ENCODE measurements at regions not wholly inside any gene's neighbourhood (a gene's known extent, or its start where the extent isn't known, plus 50 kb on each side); places are given as distances from the start of the nearest gene placed in this dataset.

DNA sequence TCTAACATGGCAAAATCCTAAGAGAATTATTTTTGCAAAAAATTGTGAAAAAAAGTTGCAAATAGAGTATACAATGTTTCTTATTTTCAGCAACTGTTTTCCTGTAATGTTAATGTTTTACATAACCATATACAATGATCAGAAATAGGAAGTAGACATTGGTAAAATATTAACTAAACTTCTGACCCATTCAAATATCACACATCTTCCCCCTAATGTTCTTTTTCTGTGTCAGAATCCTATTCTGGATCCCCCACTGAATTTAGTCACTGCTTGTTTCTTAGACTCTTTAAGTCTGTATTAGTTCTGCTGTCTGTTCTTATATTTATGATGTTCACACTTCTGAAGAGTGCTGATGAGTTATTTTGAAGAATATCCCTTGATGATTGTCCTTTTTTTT, 62.0 kb downstream of the HFE start:
- POLR2A ChIA-PET = no interaction called here
- TF ChIP-seq PKNOX1 (IDR thresholded peaks at IDR 0.05) (no peak), NFRKB (IDR thresholded peaks at IDR 0.05) (no peak), LEF1 (IDR thresholded peaks at IDR 0.05; ENCODE audit: borderline replicate concordance) (no peak), BHLHE40 (IDR thresholded peaks at IDR 0.05; ENCODE audit: borderline replicate concordance) (no peak), SUZ12 (IDR thresholded peaks at IDR 0.05) (no peak)
- CTCF ChIA-PET = no interaction called here

DNA sequence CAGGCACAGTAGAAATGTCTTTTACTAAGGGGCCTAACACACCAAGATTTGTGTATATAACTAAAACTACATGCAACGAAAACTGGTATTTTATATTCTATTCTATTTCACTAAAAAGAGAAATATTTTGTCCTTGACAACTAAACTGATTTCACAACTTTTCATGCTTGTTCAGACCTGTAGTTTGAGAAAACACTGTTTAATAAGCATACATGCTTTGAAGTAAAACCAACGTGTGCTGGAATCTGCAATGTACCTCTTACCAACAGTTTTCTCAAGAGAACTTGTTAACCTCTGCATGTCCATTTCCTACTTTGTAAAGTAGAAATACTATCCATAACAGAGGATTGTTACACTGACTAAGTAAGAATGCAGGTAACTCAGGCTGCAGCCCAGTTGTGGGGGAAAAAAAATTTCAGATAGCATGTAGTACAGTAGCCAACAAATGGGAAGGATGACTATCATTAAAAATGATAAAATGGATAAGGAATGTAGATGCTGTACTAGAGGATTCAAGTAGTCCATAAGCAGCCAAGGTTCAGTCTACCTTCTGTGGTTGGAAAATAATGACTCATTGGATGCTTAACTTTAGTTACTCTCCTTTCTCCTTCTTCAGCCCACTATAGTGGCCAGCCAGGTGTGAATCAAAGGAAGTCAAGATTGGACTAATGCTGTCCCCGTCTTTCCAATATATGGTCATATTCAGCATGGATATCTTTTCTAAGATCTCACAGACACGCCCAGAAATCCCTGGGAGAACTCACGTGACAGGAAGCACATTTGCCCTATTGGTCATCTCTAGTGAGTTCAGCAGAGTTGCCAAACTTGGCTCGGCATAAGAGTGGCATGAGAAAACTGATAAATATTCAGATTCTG, 65.2 kb downstream of the HFE start:
- no peak for DNase-seq (ENCODE audit: extremely low spot score)
- ChIA-PET CTCF (no interaction called here), POLR2A (interaction anchor here (0.8 to 1.6 kb wide), 3 partner anchors 28 to 126 kb away, joined by 3 to 9 read pairs (median 3); a partner anchor contains a TSS)
- TF ChIP-seq SUZ12 (IDR thresholded peaks at IDR 0.05) = no peak
- TF ChIP-seq FOXA1 (IDR thresholded peaks at IDR 0.05) = no peak
- TF ChIP-seq SP1 (IDR thresholded peaks at IDR 0.05) = no peak
- no peak for TF ChIP-seq ZNF384 (IDR thresholded peaks at IDR 0.05)
- no peak for TF ChIP-seq L3MBTL2 (conservative IDR thresholded peaks at IDR 0.05)
- TF ChIP-seq TARDBP (IDR thresholded peaks at IDR 0.05) = no peak
- no peak for TF ChIP-seq ARNT (IDR thresholded peaks at IDR 0.05)
- TF ChIP-seq NFRKB (IDR thresholded peaks at IDR 0.05) = no peak

More for the DNA sequence above, 62.0 kb downstream of the HFE start:
- no peak for DNase-seq (ENCODE audit: extremely low spot score)

GRCh38 chr6:26155061-26155930, 68.1 kb downstream of the HFE start:
- ChIA-PET CTCF (no interaction called here), POLR2A (interaction anchor here (0.7 to 10.2 kb wide), 35 partner anchors 8 to 1710 kb away, joined by 3 to 822 read pairs (median 15); a partner anchor contains a TSS)
- TF ChIP-seq L3MBTL2 (conservative IDR thresholded peaks at IDR 0.05) = no peak
- TF ChIP-seq SP1 (IDR thresholded peaks at IDR 0.05) = no peak
- no peak for TF ChIP-seq CTBP1 (IDR thresholded peaks at IDR 0.05; ENCODE audit: borderline replicate concordance)
- TF ChIP-seq ARNT (IDR thresholded peaks at IDR 0.05) = no peak
- TF ChIP-seq PKNOX1 (IDR thresholded peaks at IDR 0.05) = no peak
- TF ChIP-seq BHLHE40 (IDR thresholded peaks at IDR 0.05; ENCODE audit: borderline replicate concordance) = no peak
- TF ChIP-seq ZNF384 (IDR thresholded peaks at IDR 0.05) = no peak
- TF ChIP-seq FOXA1 (IDR thresholded peaks at IDR 0.05) = no peak
- TF ChIP-seq TARDBP (IDR thresholded peaks at IDR 0.05) = no peak
- no peak for TF ChIP-seq ELF4 (IDR thresholded peaks at IDR 0.05)
- TF ChIP-seq SUZ12 (IDR thresholded peaks at IDR 0.05) = no peak
- no peak for TF ChIP-seq NFRKB (IDR thresholded peaks at IDR 0.05)
- no peak for TF ChIP-seq LEF1 (IDR thresholded peaks at IDR 0.05; ENCODE audit: borderline replicate concordance)
- no peak for TF ChIP-seq FOXM1 (IDR thresholded peaks at IDR 0.05; ENCODE audit: borderline replicate concordance)
- TF ChIP-seq HDGF (IDR thresholded peaks at IDR 0.05; ENCODE audit: borderline replicate concordance) = no peak
- no peak for TF ChIP-seq FOXK2 (IDR thresholded peaks at IDR 0.05)
- DNase-seq (ENCODE audit: extremely low spot score) = no peak

GRCh38 chr6:26156105-26156849, 69.0 kb downstream of the HFE start:
- ChIA-PET CTCF (interaction anchor here (0.7 to 1.1 kb wide), 2 partner anchors 22 to 91 kb away, joined by 3 read pairs; no protein-coding TSS in a partner anchor), POLR2A (interaction anchor here (0.8 to 10.2 kb wide), 45 partner anchors 9 to 1737 kb away, joined by 3 to 822 read pairs (median 10); a partner anchor contains a TSS)
- DNase-seq (ENCODE audit: extremely low spot score) = peak; percentile 88
- TF ChIP-seq CTBP1 (IDR thresholded peaks at IDR 0.05; ENCODE audit: borderline replicate concordance) (peak; percentile 66; the same call in 1 of the 2 replicates), ELF4 (IDR thresholded peaks at IDR 0.05) (peak; percentile 94; the same call in 1 of the 2 replicates), ARNT (IDR thresholded peaks at IDR 0.05) (peak; percentile 27; the same call in 1 of the 2 replicates), ZNF384 (IDR thresholded peaks at IDR 0.05) (no peak)

GRCh38 chr6:26156850-26157250, 69.6 kb downstream of the HFE start:
- POLR2A ChIA-PET = interaction anchor here (0.7 to 10.2 kb wide), 49 partner anchors 9 to 1736 kb away, joined by 3 to 822 read pairs (median 10); a partner anchor contains a TSS
- CTCF ChIA-PET = interaction anchor here (0.7 to 1.1 kb wide), 2 partner anchors 23 to 91 kb away, joined by 3 read pairs; no protein-coding TSS in a partner anchor
- DNase-seq (ENCODE audit: extremely low spot score) = peak; percentile 20
- TF ChIP-seq ELF4 (IDR thresholded peaks at IDR 0.05) (no peak), BHLHE40 (IDR thresholded peaks at IDR 0.05; ENCODE audit: borderline replicate concordance) (no peak), FOXA1 (IDR thresholded peaks at IDR 0.05) (no peak), SP1 (IDR thresholded peaks at IDR 0.05) (no peak), L3MBTL2 (conservative IDR thresholded peaks at IDR 0.05) (no peak), FOXK2 (IDR thresholded peaks at IDR 0.05) (no peak), PKNOX1 (IDR thresholded peaks at IDR 0.05) (no peak), FOXM1 (IDR thresholded peaks at IDR 0.05; ENCODE audit: borderline replicate concordance) (no peak), ZNF384 (IDR thresholded peaks at IDR 0.05) (no peak), HDGF (IDR thresholded peaks at IDR 0.05; ENCODE audit: borderline replicate concordance) (no peak), LEF1 (IDR thresholded peaks at IDR 0.05; ENCODE audit: borderline replicate concordance) (no peak), SUZ12 (IDR thresholded peaks at IDR 0.05) (no peak), ARNT (IDR thresholded peaks at IDR 0.05) (no peak), CTBP1 (IDR thresholded peaks at IDR 0.05; ENCODE audit: borderline replicate concordance) (no peak), TARDBP (IDR thresholded peaks at IDR 0.05) (no peak)

Data from HEK293T (cell line).